Heart left ventricle (tissue), 16 donors: ENCODE measurements at regions not wholly inside any gene's neighbourhood (a gene's known extent, or its start where the extent isn't known, plus 50 kb on each side); places are given as distances from the start of the nearest gene placed in this dataset.

Experiments used
- ATAC-seq, 4 donors: fragments of 200-7000 bp; cut with Tn5 transposase; one replicate each; pipeline ENCODE4 v1.9.1; 2020 to 2022; ENCODE audit warnings: moderate library complexity in 4 of 4, mild to moderate bottlenecking in 3 of 4, moderate number of reproducible peaks in 1 of 4
- DNase-seq, 5 donors: peaks; one replicate each; pipeline ENCODE4 v3.0.0-alpha.2; 2020
- H3K27ac ChIP-seq, 12 donors: fragments of 200-600 bp; sonication (generic) in 4 of 12; one replicate each; pipeline versions ENCODE4 v1.5.0 to v1.8.0; 2016 to 2022; ENCODE audit warnings: mild to moderate bottlenecking in 2 of 12
- H3K27me3 ChIP-seq, 9 donors: fragments of 200-600 bp; sonication (generic) in 2 of 9; one replicate each; pipeline versions ENCODE4 v1.5.1 to v1.8.0; 2016 to 2022; ENCODE audit warnings: mild to moderate bottlenecking in 3 of 9
- H3K36me3 ChIP-seq, 9 donors: fragments of 200-600 bp; sonication (generic) in 2 of 9; one replicate each; pipeline versions ENCODE4 v1.5.0 to v1.8.0; 2018 to 2022; ENCODE audit warnings: mild to moderate bottlenecking in 2 of 9
- H3K4me1 ChIP-seq, 12 donors: fragments of 200-600 bp; sonication (generic) in 4 of 12; one replicate each; pipeline versions ENCODE4 v1.5.0 to v1.8.0; 2016 to 2022; ENCODE audit warnings: mild to moderate bottlenecking in 3 of 12
- H3K4me3 ChIP-seq, 12 donors: fragments of 200-600 bp; sonication (generic) in 4 of 12; one replicate each; pipeline versions ENCODE4 v1.5.0 to v1.8.0; 2017 to 2022; ENCODE audit warnings: mild to moderate bottlenecking in 9 of 12, moderate library complexity in 4 of 12
- H3K9me3 ChIP-seq, 12 donors: fragments of 200-600 bp; sonication (generic) in 4 of 12; one replicate each; pipeline versions ENCODE4 v1.5.0 to v1.8.0; 2016 to 2022; ENCODE audit warnings: mild to moderate bottlenecking in 1 of 12
- CTCF ChIP-seq, 12 donors: fragments of 200-600 bp; sonication (generic) in 4 of 12; IDR thresholded peaks; one replicate each; pipeline versions ENCODE4 v1.5.0 to v1.8.0; 2018 to 2022; ENCODE audit warnings: antibody characterized with exemption in 12 of 12, mild to moderate bottlenecking in 5 of 12
- POLR2A ChIP-seq, 2 donors: fragments of 450-650 bp; IDR thresholded peaks; one replicate each; pipeline ENCODE4 v1.6.1; 2017; ENCODE audit warnings: antibody characterized with exemption in 2 of 2, mild to moderate bottlenecking in 2 of 2, moderate library complexity in 2 of 2
- WGBS, 4 donors: extraction: QIAGEN DNeasy Blood & Tissue Kit in 2 of 4; methylation state at CpG; one replicate each; pipeline versions ENCODE4 v1.1.5 to v1.1.7; 2013 to 2018; 5-methylcytosine and 5-hydroxymethylcytosine counted together
- intact Hi-C, 10 donors: fragments of 100-400 bp; cut with DNase I; formaldehyde crosslinking; loops; one replicate each; pipeline versions ENCODE4 v1.11.1 to v1.14.2; 2022
- donor health status: ischemic (EF 13 %, LVEDD 7.1; RV severe dilation, severe dysfunction).
- donor health status: healthy with polysubstance abuse.
- donor health status: DM: no; HTN: yes; CAD: no.
- donor health status: DM: no; HTN: no; CAD: no.
- donor health status: ischemic (EF 25% LVEDD 6.9; RV normal size, moderate dysfunction).
- donor health status: ischemic (EF 25% LVEDD 5.7; RV mildly dilated, moderate dysfunction).
- donor health status: healthy.
- donor health status: DM: yes; HTN: yes; CAD: no.
- donor health status: ischemic (EF 35%, LVEDD 5.7; RV mildly dilated, moderate dysfunction).
- donor health status: nonischemic (EF 11% LVEDD 7.7; RV severe dilation, severe dysfunction).
- donor health status: DM: yes; HTN: yes; CAD: no.
- donor health status: PGD.
- donor health status: ischemic (EF 29% LVEDD 5.4; RV normal size, mild dysfunction).
- donor health status: nonischemic (EF 23%, LVEDD 6.1; RV moderate dilation, normal function).

GRCh38 chr9:79341561-79341960, 230.2 kb upstream of the TLE4 start:
- Histone ChIP-seq H3K27me3 (no peaks in the 10 kb centered on the region), H3K4me3 (no peak overlapping the region), H3K9me3 (peaks cover 0 to 14% (median under 1%) of the 10 kb centered on the region in 12 donors), H3K27ac (no peak overlapping the region), H3K36me3 (no peaks in the 10 kb centered on the region), H3K4me1 (no peaks in the 10 kb centered on the region)
- no peak for ATAC-seq
- 81 to 90% (median 86%) methylated on average over 6 of the region's 6 CpGs for WGBS, 4 donors
- no peak for DNase-seq
- TF ChIP-seq CTCF (IDR thresholded peaks at IDR 0.05) (no peak), POLR2A (IDR thresholded peaks at IDR 0.05) (no peak)
- intact Hi-C loops = no loop called here

- no peak for ATAC-seq
- 15 to 21% (median 18%) methylated on average over 3 of the region's 3 CpGs for WGBS, 4 donors
These were observed 225.3 kb upstream of the TLE4 start for GRCh38 chr9:79346350-79347020.

DNA sequence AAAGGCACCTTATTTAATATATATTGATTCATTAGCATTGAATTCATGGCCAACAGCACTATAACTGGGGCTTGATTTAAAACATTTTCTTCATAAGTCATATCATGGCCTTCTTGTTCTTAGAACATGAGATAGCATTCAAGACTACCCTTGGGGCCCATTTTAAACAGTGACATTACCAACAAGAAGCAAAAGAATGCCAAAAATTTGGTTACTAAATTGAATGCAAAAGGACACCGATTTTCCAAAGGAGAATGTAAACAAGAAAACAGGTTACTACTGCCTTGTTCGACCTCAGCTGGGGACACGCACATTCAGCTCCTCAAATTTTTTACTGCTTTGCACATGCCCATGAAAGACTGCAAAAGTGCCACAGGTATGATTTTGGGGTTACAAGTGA, 219.4 kb upstream of the TLE4 start:
- 68 to 81% (median 70%) methylated on average over 3 of the region's 3 CpGs for WGBS, 4 donors
- peaks cover 0 to 1% (median 0%) of the 10 kb centered on the region in 12 donors for H3K4me1 ChIP-seq
- intact Hi-C loops = no loop called here
- no peak for TF ChIP-seq POLR2A (IDR thresholded peaks at IDR 0.05)
- TF ChIP-seq CTCF (IDR thresholded peaks at IDR 0.05) = no peak
- no peak overlapping the region for H3K27ac ChIP-seq
- no peak overlapping the region for H3K4me3 ChIP-seq
- DNase-seq = no peak
- no peak for ATAC-seq
- H3K27me3 ChIP-seq = no peaks in the 10 kb centered on the region
- H3K36me3 ChIP-seq = no peaks in the 10 kb centered on the region
- H3K9me3 ChIP-seq = no peaks in the 10 kb centered on the region

More at GRCh38 chr9:79346350-79347020, 225.3 kb upstream of the TLE4 start:
- no peaks in the 10 kb centered on the region for H3K4me1 ChIP-seq
- intact Hi-C loops = no loop called here
- DNase-seq = no peak
- no peaks in the 10 kb centered on the region for H3K9me3 ChIP-seq
- no peak overlapping the region for H3K27ac ChIP-seq
- H3K36me3 ChIP-seq = no peaks in the 10 kb centered on the region
- TF ChIP-seq CTCF (IDR thresholded peaks at IDR 0.05) (no peak), POLR2A (IDR thresholded peaks at IDR 0.05) (no peak)
- H3K4me3 ChIP-seq = no peak overlapping the region
- H3K27me3 ChIP-seq = no peaks in the 10 kb centered on the region

DNA sequence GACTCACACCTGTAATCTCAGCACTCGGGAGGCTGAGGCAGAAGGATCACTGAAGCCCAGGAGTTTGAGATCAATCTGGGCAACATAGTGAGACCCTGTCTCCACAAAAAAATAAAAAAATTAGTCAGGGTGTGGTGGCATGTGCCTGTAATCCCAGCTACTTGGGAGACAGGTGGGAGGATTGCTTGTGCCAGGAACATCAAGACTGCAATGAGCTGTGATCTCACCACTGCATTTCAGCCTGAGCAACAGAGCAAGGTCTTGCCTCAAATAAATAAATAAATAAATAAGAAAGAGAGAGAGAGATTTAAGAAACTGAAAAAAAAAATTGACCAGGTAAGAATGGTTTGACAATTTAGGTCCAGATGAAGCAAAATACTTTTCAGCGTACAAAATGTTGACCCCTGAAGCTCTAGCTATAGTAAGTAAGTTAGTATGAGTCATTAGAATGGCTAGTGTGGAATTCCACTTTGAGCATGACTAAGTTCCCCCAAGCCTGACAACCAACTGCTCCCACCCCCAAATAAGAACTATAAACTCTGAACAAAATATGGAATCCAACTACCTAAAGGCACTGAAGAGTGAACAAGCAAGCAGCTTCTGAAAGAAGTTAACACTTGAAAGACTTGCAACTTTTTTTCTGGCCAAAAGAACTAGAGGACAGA, 217.8 kb upstream of the TLE4 start:
- H3K27ac ChIP-seq = no peak overlapping the region
- TF ChIP-seq CTCF (IDR thresholded peaks at IDR 0.05) = no peak
- no peak for TF ChIP-seq POLR2A (IDR thresholded peaks at IDR 0.05)
- no peaks in the 10 kb centered on the region for H3K9me3 ChIP-seq
- H3K27me3 ChIP-seq = no peaks in the 10 kb centered on the region
- H3K36me3 ChIP-seq = no peaks in the 10 kb centered on the region
- 83 to 95% (median 90%) methylated on average over 2 of the region's 2 CpGs for WGBS, 4 donors
- no peak overlapping the region for H3K4me3 ChIP-seq
- DNase-seq (no peak), ATAC-seq (no peak)
- peaks cover 0 to 9% (median 0%) of the 10 kb centered on the region in 12 donors for H3K4me1 ChIP-seq
- intact Hi-C loops = no loop called here
